HEK293 (cell line): ENCODE measurements at regions not wholly inside any gene's neighbourhood (a gene's known extent, or its start where the extent isn't known, plus 50 kb on each side); places are given as distances from the start of the nearest gene placed in this dataset.

Source experiments
- YY1 ChIP-seq: fragments of 450-650 bp; formaldehyde crosslinking; IDR thresholded peaks from 2 replicates; pipeline ENCODE4 v1.5.1; 2018; ENCODE audit warnings: missing biosample characterization, missing genetic modification characterization
- ZBTB17 ChIP-seq: fragments of 450-650 bp; formaldehyde crosslinking; IDR thresholded peaks from 2 replicates; pipeline ENCODE4 v1.5.1; 2016; ENCODE audit warnings: missing biosample characterization, missing genetic modification characterization
- ZNF184 ChIP-seq: fragments of 450-650 bp; IDR thresholded peaks from 2 replicates; pipeline ENCODE4 v1.5.1; 2018; ENCODE audit warnings: missing biosample characterization, mild to moderate bottlenecking, missing genetic modification characterization
- ZNF23 ChIP-seq: fragments of 450-650 bp; formaldehyde crosslinking; IDR thresholded peaks from 2 replicates; pipeline ENCODE4 v1.5.1; 2016; ENCODE audit warnings: missing biosample characterization, missing genetic modification characterization, borderline replicate concordance
- ZNF76 ChIP-seq: fragments of 450-650 bp; formaldehyde crosslinking; IDR thresholded peaks from 2 replicates; pipeline ENCODE4; 2016; ENCODE audit warnings: low read depth, missing biosample characterization, missing genetic modification characterization, borderline replicate concordance
- ZNF768 ChIP-seq: fragments of 450-650 bp; formaldehyde crosslinking; IDR thresholded peaks from 2 replicates; pipeline ENCODE4 v1.5.1; 2018; ENCODE audit warnings: missing biosample characterization, mild to moderate bottlenecking, missing genetic modification characterization
- TF ChIP-seq, protein P1 (sequence below): fragments of 450-650 bp; formaldehyde crosslinking; IDR thresholded peaks from 2 replicates; pipeline ENCODE4 v1.5.1; 2016; ENCODE audit warnings: missing biosample characterization, missing genetic modification characterization
- TF ChIP-seq, protein P2 (sequence below): fragments of 450-650 bp; formaldehyde crosslinking; IDR thresholded peaks from 2 replicates; pipeline ENCODE4 v1.5.1; 2016; ENCODE audit warnings: missing biosample characterization, missing genetic modification characterization
- TF ChIP-seq, protein P3 (sequence below): fragments of 450-650 bp; formaldehyde crosslinking; IDR thresholded peaks from 2 replicates; pipeline ENCODE4 v1.5.1; 2016; ENCODE audit warnings: missing biosample characterization, missing genetic modification characterization
- TF ChIP-seq, protein P4 (sequence below): fragments of 450-650 bp; formaldehyde crosslinking; IDR thresholded peaks from 2 replicates; pipeline ENCODE4 v1.5.1; 2017; ENCODE audit warnings: missing biosample characterization, missing genetic modification characterization
- TF ChIP-seq, protein P5 (sequence below): fragments of 450-650 bp; formaldehyde crosslinking; IDR thresholded peaks from 2 replicates; pipeline ENCODE4 v1.5.1; 2016; ENCODE audit warnings: missing biosample characterization, missing genetic modification characterization
- TF ChIP-seq, protein P6 (sequence below): fragments of 450-650 bp; formaldehyde crosslinking; IDR thresholded peaks from 2 replicates; pipeline ENCODE4 v1.5.1; 2016; ENCODE audit warnings: missing biosample characterization, missing genetic modification characterization

DNA sequence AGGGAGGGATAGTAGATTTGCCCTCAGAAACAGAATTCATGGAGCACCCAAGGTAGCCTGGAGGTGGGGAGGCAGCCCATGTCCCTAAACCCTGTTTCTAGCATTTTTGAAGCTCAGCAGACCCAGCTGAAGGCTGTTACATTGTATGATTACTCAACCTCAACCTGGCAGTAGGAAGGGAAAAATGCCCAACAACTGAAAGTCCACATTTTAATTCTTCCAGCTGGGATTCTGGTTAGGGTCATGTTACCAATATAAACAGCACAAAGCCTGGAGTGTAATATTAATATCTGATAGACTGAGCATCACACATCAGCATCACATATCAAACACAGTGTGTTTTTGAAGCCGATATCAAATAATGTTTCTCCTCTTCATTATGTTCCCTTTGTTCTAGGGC, 437.0 kb downstream of the HRH4 start:
- TF ChIP-seq ZNF184 = no peak
- TF ChIP-seq ZNF76 = no peak
- TF ChIP-seq, protein P1, sequence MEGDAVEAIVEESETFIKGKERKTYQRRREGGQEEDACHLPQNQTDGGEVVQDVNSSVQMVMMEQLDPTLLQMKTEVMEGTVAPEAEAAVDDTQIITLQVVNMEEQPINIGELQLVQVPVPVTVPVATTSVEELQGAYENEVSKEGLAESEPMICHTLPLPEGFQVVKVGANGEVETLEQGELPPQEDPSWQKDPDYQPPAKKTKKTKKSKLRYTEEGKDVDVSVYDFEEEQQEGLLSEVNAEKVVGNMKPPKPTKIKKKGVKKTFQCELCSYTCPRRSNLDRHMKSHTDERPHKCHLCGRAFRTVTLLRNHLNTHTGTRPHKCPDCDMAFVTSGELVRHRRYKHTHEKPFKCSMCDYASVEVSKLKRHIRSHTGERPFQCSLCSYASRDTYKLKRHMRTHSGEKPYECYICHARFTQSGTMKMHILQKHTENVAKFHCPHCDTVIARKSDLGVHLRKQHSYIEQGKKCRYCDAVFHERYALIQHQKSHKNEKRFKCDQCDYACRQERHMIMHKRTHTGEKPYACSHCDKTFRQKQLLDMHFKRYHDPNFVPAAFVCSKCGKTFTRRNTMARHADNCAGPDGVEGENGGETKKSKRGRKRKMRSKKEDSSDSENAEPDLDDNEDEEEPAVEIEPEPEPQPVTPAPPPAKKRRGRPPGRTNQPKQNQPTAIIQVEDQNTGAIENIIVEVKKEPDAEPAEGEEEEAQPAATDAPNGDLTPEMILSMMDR (tag by site-specific recombination) = no peak
- TF ChIP-seq, protein P2, sequence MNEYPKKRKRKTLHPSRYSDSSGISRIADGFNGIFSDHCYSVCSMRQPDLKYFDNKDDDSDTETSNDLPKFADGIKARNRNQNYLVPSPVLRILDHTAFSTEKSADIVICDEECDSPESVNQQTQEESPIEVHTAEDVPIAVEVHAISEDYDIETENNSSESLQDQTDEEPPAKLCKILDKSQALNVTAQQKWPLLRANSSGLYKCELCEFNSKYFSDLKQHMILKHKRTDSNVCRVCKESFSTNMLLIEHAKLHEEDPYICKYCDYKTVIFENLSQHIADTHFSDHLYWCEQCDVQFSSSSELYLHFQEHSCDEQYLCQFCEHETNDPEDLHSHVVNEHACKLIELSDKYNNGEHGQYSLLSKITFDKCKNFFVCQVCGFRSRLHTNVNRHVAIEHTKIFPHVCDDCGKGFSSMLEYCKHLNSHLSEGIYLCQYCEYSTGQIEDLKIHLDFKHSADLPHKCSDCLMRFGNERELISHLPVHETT (tag by site-specific recombination) = no peak
- TF ChIP-seq, protein P3, sequence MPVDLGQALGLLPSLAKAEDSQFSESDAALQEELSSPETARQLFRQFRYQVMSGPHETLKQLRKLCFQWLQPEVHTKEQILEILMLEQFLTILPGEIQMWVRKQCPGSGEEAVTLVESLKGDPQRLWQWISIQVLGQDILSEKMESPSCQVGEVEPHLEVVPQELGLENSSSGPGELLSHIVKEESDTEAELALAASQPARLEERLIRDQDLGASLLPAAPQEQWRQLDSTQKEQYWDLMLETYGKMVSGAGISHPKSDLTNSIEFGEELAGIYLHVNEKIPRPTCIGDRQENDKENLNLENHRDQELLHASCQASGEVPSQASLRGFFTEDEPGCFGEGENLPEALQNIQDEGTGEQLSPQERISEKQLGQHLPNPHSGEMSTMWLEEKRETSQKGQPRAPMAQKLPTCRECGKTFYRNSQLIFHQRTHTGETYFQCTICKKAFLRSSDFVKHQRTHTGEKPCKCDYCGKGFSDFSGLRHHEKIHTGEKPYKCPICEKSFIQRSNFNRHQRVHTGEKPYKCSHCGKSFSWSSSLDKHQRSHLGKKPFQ (tag by site-specific recombination) = no peak
- no peak for TF ChIP-seq ZBTB17
- TF ChIP-seq ZNF768 (tag by site-specific recombination) = no peak
- TF ChIP-seq YY1 (tag by site-specific recombination) = no peak
- TF ChIP-seq, protein P4, sequence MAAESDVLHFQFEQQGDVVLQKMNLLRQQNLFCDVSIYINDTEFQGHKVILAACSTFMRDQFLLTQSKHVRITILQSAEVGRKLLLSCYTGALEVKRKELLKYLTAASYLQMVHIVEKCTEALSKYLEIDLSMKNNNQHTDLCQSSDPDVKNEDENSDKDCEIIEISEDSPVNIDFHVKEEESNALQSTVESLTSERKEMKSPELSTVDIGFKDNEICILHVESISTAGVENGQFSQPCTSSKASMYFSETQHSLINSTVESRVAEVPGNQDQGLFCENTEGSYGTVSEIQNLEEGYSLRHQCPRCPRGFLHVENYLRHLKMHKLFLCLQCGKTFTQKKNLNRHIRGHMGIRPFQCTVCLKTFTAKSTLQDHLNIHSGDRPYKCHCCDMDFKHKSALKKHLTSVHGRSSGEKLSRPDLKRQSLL = no peak
- TF ChIP-seq, protein P5, sequence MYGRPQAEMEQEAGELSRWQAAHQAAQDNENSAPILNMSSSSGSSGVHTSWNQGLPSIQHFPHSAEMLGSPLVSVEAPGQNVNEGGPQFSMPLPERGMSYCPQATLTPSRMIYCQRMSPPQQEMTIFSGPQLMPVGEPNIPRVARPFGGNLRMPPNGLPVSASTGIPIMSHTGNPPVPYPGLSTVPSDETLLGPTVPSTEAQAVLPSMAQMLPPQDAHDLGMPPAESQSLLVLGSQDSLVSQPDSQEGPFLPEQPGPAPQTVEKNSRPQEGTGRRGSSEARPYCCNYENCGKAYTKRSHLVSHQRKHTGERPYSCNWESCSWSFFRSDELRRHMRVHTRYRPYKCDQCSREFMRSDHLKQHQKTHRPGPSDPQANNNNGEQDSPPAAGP = no peak
- TF ChIP-seq, protein P6, sequence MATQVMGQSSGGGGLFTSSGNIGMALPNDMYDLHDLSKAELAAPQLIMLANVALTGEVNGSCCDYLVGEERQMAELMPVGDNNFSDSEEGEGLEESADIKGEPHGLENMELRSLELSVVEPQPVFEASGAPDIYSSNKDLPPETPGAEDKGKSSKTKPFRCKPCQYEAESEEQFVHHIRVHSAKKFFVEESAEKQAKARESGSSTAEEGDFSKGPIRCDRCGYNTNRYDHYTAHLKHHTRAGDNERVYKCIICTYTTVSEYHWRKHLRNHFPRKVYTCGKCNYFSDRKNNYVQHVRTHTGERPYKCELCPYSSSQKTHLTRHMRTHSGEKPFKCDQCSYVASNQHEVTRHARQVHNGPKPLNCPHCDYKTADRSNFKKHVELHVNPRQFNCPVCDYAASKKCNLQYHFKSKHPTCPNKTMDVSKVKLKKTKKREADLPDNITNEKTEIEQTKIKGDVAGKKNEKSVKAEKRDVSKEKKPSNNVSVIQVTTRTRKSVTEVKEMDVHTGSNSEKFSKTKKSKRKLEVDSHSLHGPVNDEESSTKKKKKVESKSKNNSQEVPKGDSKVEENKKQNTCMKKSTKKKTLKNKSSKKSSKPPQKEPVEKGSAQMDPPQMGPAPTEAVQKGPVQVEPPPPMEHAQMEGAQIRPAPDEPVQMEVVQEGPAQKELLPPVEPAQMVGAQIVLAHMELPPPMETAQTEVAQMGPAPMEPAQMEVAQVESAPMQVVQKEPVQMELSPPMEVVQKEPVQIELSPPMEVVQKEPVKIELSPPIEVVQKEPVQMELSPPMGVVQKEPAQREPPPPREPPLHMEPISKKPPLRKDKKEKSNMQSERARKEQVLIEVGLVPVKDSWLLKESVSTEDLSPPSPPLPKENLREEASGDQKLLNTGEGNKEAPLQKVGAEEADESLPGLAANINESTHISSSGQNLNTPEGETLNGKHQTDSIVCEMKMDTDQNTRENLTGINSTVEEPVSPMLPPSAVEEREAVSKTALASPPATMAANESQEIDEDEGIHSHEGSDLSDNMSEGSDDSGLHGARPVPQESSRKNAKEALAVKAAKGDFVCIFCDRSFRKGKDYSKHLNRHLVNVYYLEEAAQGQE (tag by site-specific recombination) = no peak
- no peak for TF ChIP-seq ZNF23 (tag by site-specific recombination)
